Activated naive CD4-positive, alpha-beta T cell treated with anti-CD3 and anti-CD28 coated beads, Interleukin-2, amount 50 U/mL, for 24 hours (primary cell): ENCODE measurements at regions not wholly inside any gene's neighbourhood (a gene's known extent, or its start where the extent isn't known, plus 50 kb on each side); places are given as distances from the start of the nearest gene placed in this dataset.
"Not testable (repeated sequence)": the region's sequence is repeated elsewhere in the genome, so short reads cannot be mapped to it uniquely, and the experiment has no call there.

Experiments
- H3K27ac Mint-ChIP-seq: one replicate; pipeline ENCODE4 v1.8.0; 2021; ENCODE audit warnings: mild to moderate bottlenecking, mixed read lengths
- H3K27me3 Mint-ChIP-seq: one replicate; pipeline ENCODE4 v1.8.0; 2021; ENCODE audit warnings: mixed read lengths
- H3K36me3 Mint-ChIP-seq: one replicate; pipeline ENCODE4 v1.8.0; 2021; ENCODE audit warnings: mixed read lengths
- H3K4me1 Mint-ChIP-seq: one replicate; pipeline ENCODE4 v1.8.0; 2021; ENCODE audit warnings: mixed read lengths
- H3K4me3 Mint-ChIP-seq: one replicate; pipeline ENCODE4 v1.8.0; 2021; ENCODE audit warnings: mild to moderate bottlenecking, mixed read lengths
- H3K9me3 Mint-ChIP-seq: one replicate; pipeline ENCODE4 v1.8.0; 2021; ENCODE audit warnings: mixed read lengths

GRCh38 chr7:81152925-81153324 is 234.1 kb upstream of the SEMA3C start:
- H3K4me3 Mint-ChIP-seq, H3K36me3 Mint-ChIP-seq, H3K27ac Mint-ChIP-seq, H3K27me3 Mint-ChIP-seq, H3K4me1 Mint-ChIP-seq: not testable (repeated sequence)
- peaks cover 26% of the 10 kb centered on the region for H3K9me3 Mint-ChIP-seq

GRCh38 chr7:81150951-81151361 is 232.1 kb upstream of the SEMA3C start:
- H3K4me1 Mint-ChIP-seq, result no peaks in the 10 kb centered on the region

DNA sequence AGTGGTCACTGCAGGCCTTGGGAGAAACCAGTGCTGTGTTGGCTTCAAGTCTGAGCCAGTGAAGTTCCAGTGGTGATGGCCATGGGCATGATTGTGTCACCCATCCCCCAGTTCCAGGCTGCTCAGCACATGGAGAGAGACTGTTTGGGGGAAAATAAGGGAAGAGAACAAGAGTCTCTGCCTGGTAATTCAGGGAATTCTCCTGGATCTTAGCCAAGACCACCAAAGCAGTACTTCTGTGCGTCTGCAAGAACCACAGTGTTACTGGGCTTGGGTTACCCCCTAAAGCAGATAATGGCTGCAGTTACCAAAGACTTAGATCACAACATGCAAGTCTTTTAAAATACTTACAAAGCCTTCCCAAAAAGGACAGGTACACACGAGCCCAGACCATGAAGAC is 225.0 kb upstream of the SEMA3C start:
- Mint-ChIP-seq H3K36me3 (peaks cover 2% of the 10 kb centered on the region), H3K4me1 (no peaks in the 10 kb centered on the region), H3K27me3 (no peaks in the 10 kb centered on the region), H3K9me3 (peaks cover 27% of the 10 kb centered on the region), H3K27ac (no peak overlapping the region), H3K4me3 (no peak overlapping the region)

More at GRCh38 chr7:81150951-81151361, 232.1 kb upstream of the SEMA3C start:
- Mint-ChIP-seq H3K36me3 (no peaks in the 10 kb centered on the region), H3K27ac (no peak overlapping the region), H3K9me3 (peaks cover 30% of the 10 kb centered on the region), H3K27me3 (no peaks in the 10 kb centered on the region), H3K4me3 (no peak overlapping the region)

- H3K4me1 Mint-ChIP-seq, result not testable (repeated sequence)
Measured at GRCh38 chr7:81141257-81142205, 222.7 kb upstream of the SEMA3C start.

DNA sequence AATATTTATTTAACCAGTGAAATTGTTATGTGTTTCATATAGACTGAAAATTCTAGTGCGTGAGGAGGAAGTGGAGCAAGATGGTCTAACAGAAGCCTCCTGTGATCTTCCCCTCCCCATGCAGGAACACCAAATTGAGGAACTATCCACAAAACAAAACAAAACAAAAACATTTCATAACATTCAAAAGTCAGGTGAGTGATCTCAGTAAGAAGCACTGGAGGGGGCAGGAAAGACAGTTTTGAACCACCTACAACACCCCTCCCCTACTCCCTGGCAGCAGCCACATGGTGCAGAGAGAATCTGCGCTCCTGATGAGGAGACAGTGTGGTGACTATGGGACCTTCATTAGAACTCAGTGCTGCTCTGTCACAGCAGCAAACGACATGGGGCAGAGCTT is 221.9 kb upstream of the SEMA3C start:
- no peaks in the 10 kb centered on the region for H3K4me1 Mint-ChIP-seq
- H3K9me3 Mint-ChIP-seq, result peaks cover 14% of the 10 kb centered on the region
- peaks cover 2% of the 10 kb centered on the region for H3K36me3 Mint-ChIP-seq
- H3K4me3 Mint-ChIP-seq, result no peak overlapping the region
- no peaks in the 10 kb centered on the region for H3K27me3 Mint-ChIP-seq
- no peak overlapping the region for H3K27ac Mint-ChIP-seq

More at GRCh38 chr7:81141257-81142205, 222.7 kb upstream of the SEMA3C start:
- H3K27ac Mint-ChIP-seq, H3K4me3 Mint-ChIP-seq, H3K27me3 Mint-ChIP-seq, H3K36me3 Mint-ChIP-seq: not testable (repeated sequence)
- peaks cover 18% of the 10 kb centered on the region for H3K9me3 Mint-ChIP-seq

- Mint-ChIP-seq H3K27me3 (no peaks in the 10 kb centered on the region), H3K4me3 (no peak overlapping the region), H3K36me3 (peaks cover 2% of the 10 kb centered on the region), H3K9me3 (peaks cover 11% of the 10 kb centered on the region), H3K27ac (no peak overlapping the region), H3K4me1 (no peaks in the 10 kb centered on the region)
Measured at GRCh38 chr7:81140252-81140651, 221.4 kb upstream of the SEMA3C start.

- Mint-ChIP-seq H3K27me3 (no peaks in the 10 kb centered on the region), H3K4me3 (no peak overlapping the region), H3K27ac (no peak overlapping the region), H3K4me1 (no peaks in the 10 kb centered on the region), H3K9me3 (no peaks in the 10 kb centered on the region), H3K36me3 (no peaks in the 10 kb centered on the region)
Measured at GRCh38 chr7:81138870-81139269, 220.0 kb upstream of the SEMA3C start.

DNA sequence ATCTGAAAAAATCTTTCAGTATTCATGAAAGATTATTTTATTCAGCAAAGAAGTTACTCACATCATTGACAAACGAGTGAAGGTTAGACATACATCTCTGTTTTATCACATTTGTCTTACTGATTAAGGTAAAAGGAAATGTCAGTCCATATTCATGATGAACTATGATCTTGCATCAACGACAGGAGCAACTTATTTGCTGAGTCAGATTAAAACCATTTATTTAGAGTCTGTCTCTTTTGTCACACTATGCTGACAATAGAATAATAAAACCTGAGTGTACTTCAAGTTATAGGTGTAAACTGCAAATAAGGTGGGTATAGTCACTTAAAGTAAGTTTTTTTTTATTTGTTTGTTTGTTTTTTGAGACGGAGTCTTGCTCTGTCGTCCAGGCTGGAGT is 216.5 kb upstream of the SEMA3C start:
- no peak overlapping the region for H3K4me3 Mint-ChIP-seq
- peaks cover 4% of the 10 kb centered on the region for H3K9me3 Mint-ChIP-seq
- no peak overlapping the region for H3K27ac Mint-ChIP-seq
- H3K27me3 Mint-ChIP-seq, result no peaks in the 10 kb centered on the region
- H3K36me3 Mint-ChIP-seq, result no peaks in the 10 kb centered on the region
- no peaks in the 10 kb centered on the region for H3K4me1 Mint-ChIP-seq

GRCh38 chr7:81128011-81128410 is 209.2 kb upstream of the SEMA3C start:
- no peaks in the 10 kb centered on the region for H3K4me1 Mint-ChIP-seq
- peaks cover 16% of the 10 kb centered on the region for H3K9me3 Mint-ChIP-seq
- H3K27me3 Mint-ChIP-seq, result no peaks in the 10 kb centered on the region
- no peak overlapping the region for H3K4me3 Mint-ChIP-seq
- no peak overlapping the region for H3K27ac Mint-ChIP-seq
- no peaks in the 10 kb centered on the region for H3K36me3 Mint-ChIP-seq

DNA sequence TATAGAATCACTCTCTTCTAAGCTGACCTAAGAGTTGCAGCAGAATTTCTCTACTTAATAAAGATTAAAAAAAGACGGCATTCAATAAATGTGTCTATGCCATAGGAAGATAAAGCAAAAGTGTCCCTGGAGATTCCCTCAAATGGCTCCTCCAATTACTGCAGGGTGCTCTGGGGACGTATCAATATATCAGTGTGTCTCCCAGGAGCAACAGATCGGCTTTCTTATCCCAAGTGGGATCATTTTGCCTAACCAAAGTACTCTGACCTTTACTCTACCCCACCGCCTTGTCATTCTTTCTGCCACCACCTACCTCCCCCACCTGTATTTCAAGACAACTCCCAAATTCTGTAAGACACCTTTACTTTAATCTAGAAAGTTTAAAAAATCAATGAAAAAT is 202.0 kb upstream of the SEMA3C start:
- Mint-ChIP-seq H3K4me1 (no peaks in the 10 kb centered on the region), H3K27me3 (no peaks in the 10 kb centered on the region), H3K27ac (no peak overlapping the region), H3K36me3 (no peaks in the 10 kb centered on the region), H3K9me3 (no peaks in the 10 kb centered on the region), H3K4me3 (no peak overlapping the region)

GRCh38 chr7:81120111-81120510 is 201.3 kb upstream of the SEMA3C start:
- H3K36me3 Mint-ChIP-seq, result no peaks in the 10 kb centered on the region
- H3K4me1 Mint-ChIP-seq, result no peaks in the 10 kb centered on the region
- no peaks in the 10 kb centered on the region for H3K27me3 Mint-ChIP-seq
- no peak overlapping the region for H3K27ac Mint-ChIP-seq
- H3K4me3 Mint-ChIP-seq, result no peak overlapping the region
- no peaks in the 10 kb centered on the region for H3K9me3 Mint-ChIP-seq

- Mint-ChIP-seq H3K36me3 (no peaks in the 10 kb centered on the region), H3K4me3 (no peak overlapping the region), H3K27ac (no peak overlapping the region), H3K9me3 (no peaks in the 10 kb centered on the region), H3K27me3 (no peaks in the 10 kb centered on the region), H3K4me1 (no peaks in the 10 kb centered on the region)
Measured at GRCh38 chr7:81114633-81115032, 195.8 kb upstream of the SEMA3C start.

GRCh38 chr7:81112731-81113130 is 193.9 kb upstream of the SEMA3C start:
- no peaks in the 10 kb centered on the region for H3K4me1 Mint-ChIP-seq
- H3K4me3 Mint-ChIP-seq, result no peak overlapping the region
- no peaks in the 10 kb centered on the region for H3K36me3 Mint-ChIP-seq
- no peaks in the 10 kb centered on the region for H3K27me3 Mint-ChIP-seq
- H3K9me3 Mint-ChIP-seq, result peaks cover 4% of the 10 kb centered on the region
- no peak overlapping the region for H3K27ac Mint-ChIP-seq

GRCh38 chr7:81111781-81112540 is 193.1 kb upstream of the SEMA3C start:
- no peak overlapping the region for H3K27ac Mint-ChIP-seq
- no peaks in the 10 kb centered on the region for H3K36me3 Mint-ChIP-seq
- H3K9me3 Mint-ChIP-seq, result peaks cover 4% of the 10 kb centered on the region
- H3K4me1 Mint-ChIP-seq, result no peaks in the 10 kb centered on the region
- no peaks in the 10 kb centered on the region for H3K27me3 Mint-ChIP-seq
- H3K4me3 Mint-ChIP-seq, result no peak overlapping the region

DNA sequence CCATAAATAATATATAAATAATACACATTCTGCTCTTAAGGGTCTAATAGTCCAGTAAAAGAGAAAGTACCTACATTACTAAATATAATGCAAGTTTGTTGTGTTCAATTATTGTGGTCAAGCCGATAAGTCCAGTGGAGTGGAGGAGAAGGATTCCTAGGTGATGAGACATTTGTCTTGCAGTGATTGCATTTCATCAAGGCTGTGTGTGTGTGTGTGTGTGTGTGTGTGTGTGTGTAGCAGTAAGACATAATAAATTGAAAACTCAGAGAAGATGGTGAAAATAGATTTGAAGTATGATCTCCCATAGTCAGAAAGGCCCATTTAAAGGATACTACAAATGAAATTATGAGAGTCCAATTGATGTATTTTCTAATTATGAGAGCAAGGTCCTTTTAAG is 192.5 kb upstream of the SEMA3C start:
- Mint-ChIP-seq H3K36me3 (no peaks in the 10 kb centered on the region), H3K9me3 (peaks cover 4% of the 10 kb centered on the region), H3K4me3 (no peak overlapping the region), H3K4me1 (no peaks in the 10 kb centered on the region), H3K27me3 (no peaks in the 10 kb centered on the region), H3K27ac (no peak overlapping the region)

- no peak overlapping the region for H3K27ac Mint-ChIP-seq
- H3K9me3 Mint-ChIP-seq, result peaks cover 4% of the 10 kb centered on the region
- H3K36me3 Mint-ChIP-seq, result no peaks in the 10 kb centered on the region
- H3K4me3 Mint-ChIP-seq, result no peak overlapping the region
- H3K27me3 Mint-ChIP-seq, result no peaks in the 10 kb centered on the region
- no peaks in the 10 kb centered on the region for H3K4me1 Mint-ChIP-seq
Measured at GRCh38 chr7:81110673-81111072, 191.8 kb upstream of the SEMA3C start.
